Gastroesophageal sphincter (tissue), 3 donors: ENCODE measurements at regions not wholly inside any gene's neighbourhood (a gene's known extent, or its start where the extent isn't known, plus 50 kb on each side); places are given as distances from the start of the nearest gene placed in this dataset.

Source experiments
- EP300 ChIP-seq: sonication (generic); formaldehyde crosslinking; IDR thresholded peaks from one replicate; pipeline ENCODE4 v1.6.1; 2017; ENCODE audit warnings: antibody characterized with exemption, mild to moderate bottlenecking
- TF ChIP-seq, protein P1 (sequence below), 4 experiments: fragments of 200-600 bp in 2 of 4; fragments of 450-650 bp in 2 of 4; sonication (generic) in 1 of 4; IDR thresholded peaks; one replicate each; pipeline ENCODE4 v1.5.1; 2017 to 2019; ENCODE audit warnings: antibody characterized with exemption in 4 of 4, mild to moderate bottlenecking in 2 of 4, moderate library complexity in 2 of 4

- no peak for TF ChIP-seq EP300
- TF ChIP-seq, protein P1, sequence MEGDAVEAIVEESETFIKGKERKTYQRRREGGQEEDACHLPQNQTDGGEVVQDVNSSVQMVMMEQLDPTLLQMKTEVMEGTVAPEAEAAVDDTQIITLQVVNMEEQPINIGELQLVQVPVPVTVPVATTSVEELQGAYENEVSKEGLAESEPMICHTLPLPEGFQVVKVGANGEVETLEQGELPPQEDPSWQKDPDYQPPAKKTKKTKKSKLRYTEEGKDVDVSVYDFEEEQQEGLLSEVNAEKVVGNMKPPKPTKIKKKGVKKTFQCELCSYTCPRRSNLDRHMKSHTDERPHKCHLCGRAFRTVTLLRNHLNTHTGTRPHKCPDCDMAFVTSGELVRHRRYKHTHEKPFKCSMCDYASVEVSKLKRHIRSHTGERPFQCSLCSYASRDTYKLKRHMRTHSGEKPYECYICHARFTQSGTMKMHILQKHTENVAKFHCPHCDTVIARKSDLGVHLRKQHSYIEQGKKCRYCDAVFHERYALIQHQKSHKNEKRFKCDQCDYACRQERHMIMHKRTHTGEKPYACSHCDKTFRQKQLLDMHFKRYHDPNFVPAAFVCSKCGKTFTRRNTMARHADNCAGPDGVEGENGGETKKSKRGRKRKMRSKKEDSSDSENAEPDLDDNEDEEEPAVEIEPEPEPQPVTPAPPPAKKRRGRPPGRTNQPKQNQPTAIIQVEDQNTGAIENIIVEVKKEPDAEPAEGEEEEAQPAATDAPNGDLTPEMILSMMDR (IDR thresholded peaks at IDR 0.05), result no peak
Measured at GRCh38 chr10:9786576-9786975, 1231.1 kb upstream of the CELF2 start.
